Bronchial epithelial cell (primary cell): ENCODE measurements at regions not wholly inside any gene's neighbourhood (a gene's known extent, or its start where the extent isn't known, plus 50 kb on each side); places are given as distances from the start of the nearest gene placed in this dataset.
"Not testable (repeated sequence)": the region's sequence is repeated elsewhere in the genome, so short reads cannot be mapped to it uniquely, and the experiment has no call there.

Source experiments
- DNase-seq: peaks from one replicate; pipeline ENCODE4 v3.0.0-alpha.2; 2010; ENCODE audit warnings: low read depth
- FAIRE-seq: peaks from 2 replicates; lab custom pipeline; 2011; peaks lifted over from hg19 to GRCh38; lab: Jason Lieb, UNC
- H3K27me3 ChIP-seq: 2 replicates; pipeline ENCODE4 v1.5.1; 2011; ENCODE audit warnings: low read length; ENCODE audit not compliant: control insufficient read depth, insufficient read depth
- H3K36me3 ChIP-seq: 2 replicates; pipeline ENCODE4 v1.5.1; 2011; ENCODE audit warnings: low read length; ENCODE audit not compliant: control insufficient read depth, insufficient read depth
- H3K4me3 ChIP-seq: 2 replicates; pipeline ENCODE4 v1.5.1; 2011; ENCODE audit warnings: mild to moderate bottlenecking, low read depth, low read length, control low read depth
- TF ChIP-seq, protein P1 (sequence below): IDR thresholded peaks from 2 replicates; pipeline ENCODE4 v1.5.1; 2011; ENCODE audit warnings: mild to moderate bottlenecking, moderate library complexity, low read length, control low read depth, inconsistent platforms; ENCODE audit not compliant: insufficient read depth, severe bottlenecking

DNA sequence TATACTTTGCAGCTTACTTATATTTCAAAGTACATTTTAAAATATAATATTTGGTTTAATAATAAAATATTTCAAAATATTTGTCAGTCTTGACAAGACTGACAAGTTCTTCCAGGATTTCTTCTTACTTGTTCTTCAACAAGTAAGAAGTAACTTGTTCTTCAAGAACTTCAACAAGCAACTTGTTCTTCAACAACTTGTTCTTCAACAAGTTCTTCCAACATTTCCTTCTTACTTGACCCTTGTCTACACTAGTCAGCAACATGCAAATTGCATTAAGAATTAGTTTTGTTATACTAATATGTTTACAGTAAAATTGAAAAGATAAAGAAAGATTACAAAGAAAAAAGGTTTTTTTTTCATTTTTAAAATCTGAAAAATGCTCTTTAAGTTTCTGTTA, 731.7 kb downstream of the NSUN3 start:
- FAIRE-seq: no peak
- peak; percentile 3 for DNase-seq

DNA sequence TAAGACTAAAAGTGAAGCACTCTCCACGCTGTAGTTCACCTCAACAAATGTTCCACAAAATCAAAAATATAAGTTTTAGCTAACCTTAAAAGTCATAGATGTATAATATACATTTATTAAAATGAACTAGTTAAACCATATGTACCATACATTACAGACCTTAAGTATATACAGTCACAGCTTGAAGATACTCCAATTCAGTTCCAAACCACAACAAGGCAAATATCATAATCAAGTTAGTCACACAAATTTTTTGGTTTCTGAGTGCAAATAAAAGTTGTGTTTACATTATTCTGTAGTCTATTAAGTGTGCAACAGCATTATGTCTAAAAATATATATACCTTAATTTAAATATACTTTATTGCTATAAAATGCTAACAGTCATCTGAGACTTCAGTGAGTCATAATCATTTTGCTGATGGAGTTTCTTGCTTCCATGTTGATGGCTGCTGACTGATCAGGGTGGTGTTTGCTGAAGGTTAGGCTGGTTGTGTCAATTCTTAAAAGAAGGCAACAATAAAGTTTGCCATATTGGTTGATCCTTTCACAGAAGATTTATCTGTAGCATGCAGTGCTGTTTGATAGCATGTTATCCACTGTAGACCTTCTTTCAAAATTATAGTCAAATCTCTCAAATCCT, 736.7 kb downstream of the NSUN3 start:
- Histone ChIP-seq H3K4me3 (no peak overlapping the region), H3K27me3 (no peaks in the 10 kb centered on the region), H3K36me3 (no peaks in the 10 kb centered on the region)
- TF ChIP-seq, protein P1, sequence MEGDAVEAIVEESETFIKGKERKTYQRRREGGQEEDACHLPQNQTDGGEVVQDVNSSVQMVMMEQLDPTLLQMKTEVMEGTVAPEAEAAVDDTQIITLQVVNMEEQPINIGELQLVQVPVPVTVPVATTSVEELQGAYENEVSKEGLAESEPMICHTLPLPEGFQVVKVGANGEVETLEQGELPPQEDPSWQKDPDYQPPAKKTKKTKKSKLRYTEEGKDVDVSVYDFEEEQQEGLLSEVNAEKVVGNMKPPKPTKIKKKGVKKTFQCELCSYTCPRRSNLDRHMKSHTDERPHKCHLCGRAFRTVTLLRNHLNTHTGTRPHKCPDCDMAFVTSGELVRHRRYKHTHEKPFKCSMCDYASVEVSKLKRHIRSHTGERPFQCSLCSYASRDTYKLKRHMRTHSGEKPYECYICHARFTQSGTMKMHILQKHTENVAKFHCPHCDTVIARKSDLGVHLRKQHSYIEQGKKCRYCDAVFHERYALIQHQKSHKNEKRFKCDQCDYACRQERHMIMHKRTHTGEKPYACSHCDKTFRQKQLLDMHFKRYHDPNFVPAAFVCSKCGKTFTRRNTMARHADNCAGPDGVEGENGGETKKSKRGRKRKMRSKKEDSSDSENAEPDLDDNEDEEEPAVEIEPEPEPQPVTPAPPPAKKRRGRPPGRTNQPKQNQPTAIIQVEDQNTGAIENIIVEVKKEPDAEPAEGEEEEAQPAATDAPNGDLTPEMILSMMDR: no peak
- no peak for FAIRE-seq
- peak; percentile 19 for DNase-seq

More for the DNA sequence above, 731.7 kb downstream of the NSUN3 start:
- H3K36me3 ChIP-seq: no peaks in the 10 kb centered on the region
- TF ChIP-seq, protein P1: no peak
- no peak overlapping the region for H3K4me3 ChIP-seq
- no peaks in the 10 kb centered on the region for H3K27me3 ChIP-seq

GRCh38 chr3:94811836-94812235, 749.0 kb downstream of the NSUN3 start:
- no peak for FAIRE-seq

DNA sequence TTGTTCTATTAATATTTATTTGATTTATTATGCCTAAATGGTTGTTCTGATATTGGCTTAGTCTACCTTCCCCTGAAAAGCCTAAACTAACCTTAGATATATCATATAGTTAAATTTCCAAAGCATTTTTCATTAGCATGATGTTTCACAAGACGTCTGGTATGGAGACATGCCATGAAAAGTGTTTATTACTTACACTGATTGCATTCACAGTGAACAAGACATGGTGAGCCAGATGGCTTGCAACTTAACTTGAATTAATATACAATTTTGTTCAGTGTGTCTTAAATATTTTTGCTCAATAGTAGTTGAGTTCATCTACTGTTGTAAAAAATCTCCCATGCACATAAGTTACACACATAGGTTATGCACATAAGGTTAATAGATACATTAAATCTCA, 758.4 kb downstream of the NSUN3 start:
- TF ChIP-seq, protein P1: no peak
- no peaks in the 10 kb centered on the region for H3K36me3 ChIP-seq
- H3K27me3 ChIP-seq: no peaks in the 10 kb centered on the region
- no peak for DNase-seq
- FAIRE-seq: no peak
- no peak overlapping the region for H3K4me3 ChIP-seq

More at GRCh38 chr3:94811836-94812235, 749.0 kb downstream of the NSUN3 start:
- no peaks in the 10 kb centered on the region for H3K27me3 ChIP-seq
- no peak for DNase-seq
- TF ChIP-seq, protein P1: no peak
- no peaks in the 10 kb centered on the region for H3K36me3 ChIP-seq
- no peak overlapping the region for H3K4me3 ChIP-seq

- FAIRE-seq (no peak), DNase-seq (peak; percentile 28)
- Histone ChIP-seq H3K4me3 (no peak overlapping the region), H3K36me3 (no peaks in the 10 kb centered on the region), H3K27me3 (no peaks in the 10 kb centered on the region)
- TF ChIP-seq, protein P1: no peak
Measured at GRCh38 chr3:94822298-94822697, 759.4 kb downstream of the NSUN3 start.

GRCh38 chr3:94846251-94846650, 783.4 kb downstream of the NSUN3 start:
- not testable (repeated sequence) for H3K36me3 ChIP-seq, H3K27me3 ChIP-seq, FAIRE-seq, H3K4me3 ChIP-seq, DNase-seq
